HepG2 (cell line): ENCODE measurements at regions not wholly inside any gene's neighbourhood (a gene's known extent, or its start where the extent isn't known, plus 50 kb on each side); places are given as distances from the start of the nearest gene placed in this dataset.

ENCODE experiments used
- HOXA3 ChIP-seq: sonication (generic); formaldehyde crosslinking; IDR thresholded peaks from 2 replicates; pipeline ENCODE4 v1.5.0; 2020; ENCODE audit warnings: missing genetic modification reagents
- TF ChIP-seq, protein P1 (sequence below): sonication (generic); formaldehyde crosslinking; conservative IDR thresholded peaks from 2 replicates; pipeline ENCODE4 v1.5.0; 2020; ENCODE audit warnings: missing genetic modification reagents
- TF ChIP-seq, protein P2 (sequence below): IDR thresholded peaks from 2 replicates; pipeline ENCODE4 v1.6.1; 2018; ENCODE audit warnings: missing genetic modification reagents

DNA sequence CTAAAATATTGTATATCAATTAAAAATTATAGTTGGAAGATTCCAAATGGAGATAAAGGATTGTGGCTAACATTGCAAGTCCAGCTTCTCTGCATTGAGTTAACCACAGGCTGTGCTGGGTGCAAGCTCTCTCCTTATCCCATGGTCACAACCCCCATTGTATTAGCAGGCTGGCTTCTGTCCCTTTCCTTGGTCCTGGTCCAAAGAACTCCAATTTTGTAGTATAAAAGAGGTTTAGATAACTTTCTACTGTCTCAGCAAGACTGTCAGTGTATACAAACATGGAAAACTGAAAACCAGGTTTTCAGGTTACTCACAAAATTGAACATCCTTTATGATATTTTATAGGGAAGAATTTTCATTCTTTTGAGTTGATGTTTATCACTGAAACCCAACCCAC is 76.6 kb upstream of the HS3ST3A1 start:
- TF ChIP-seq, protein P1, sequence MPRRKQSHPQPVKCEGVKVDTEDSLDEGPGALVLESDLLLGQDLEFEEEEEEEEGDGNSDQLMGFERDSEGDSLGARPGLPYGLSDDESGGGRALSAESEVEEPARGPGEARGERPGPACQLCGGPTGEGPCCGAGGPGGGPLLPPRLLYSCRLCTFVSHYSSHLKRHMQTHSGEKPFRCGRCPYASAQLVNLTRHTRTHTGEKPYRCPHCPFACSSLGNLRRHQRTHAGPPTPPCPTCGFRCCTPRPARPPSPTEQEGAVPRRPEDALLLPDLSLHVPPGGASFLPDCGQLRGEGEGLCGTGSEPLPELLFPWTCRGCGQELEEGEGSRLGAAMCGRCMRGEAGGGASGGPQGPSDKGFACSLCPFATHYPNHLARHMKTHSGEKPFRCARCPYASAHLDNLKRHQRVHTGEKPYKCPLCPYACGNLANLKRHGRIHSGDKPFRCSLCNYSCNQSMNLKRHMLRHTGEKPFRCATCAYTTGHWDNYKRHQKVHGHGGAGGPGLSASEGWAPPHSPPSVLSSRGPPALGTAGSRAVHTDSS (CRISPR knock-in tag): no peak
- TF ChIP-seq HOXA3 (CRISPR knock-in tag): no peak
- TF ChIP-seq, protein P2, sequence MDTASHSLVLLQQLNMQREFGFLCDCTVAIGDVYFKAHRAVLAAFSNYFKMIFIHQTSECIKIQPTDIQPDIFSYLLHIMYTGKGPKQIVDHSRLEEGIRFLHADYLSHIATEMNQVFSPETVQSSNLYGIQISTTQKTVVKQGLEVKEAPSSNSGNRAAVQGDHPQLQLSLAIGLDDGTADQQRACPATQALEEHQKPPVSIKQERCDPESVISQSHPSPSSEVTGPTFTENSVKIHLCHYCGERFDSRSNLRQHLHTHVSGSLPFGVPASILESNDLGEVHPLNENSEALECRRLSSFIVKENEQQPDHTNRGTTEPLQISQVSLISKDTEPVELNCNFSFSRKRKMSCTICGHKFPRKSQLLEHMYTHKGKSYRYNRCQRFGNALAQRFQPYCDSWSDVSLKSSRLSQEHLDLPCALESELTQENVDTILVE (CRISPR knock-in tag): no peak
